NCI-H510A (cell line): ENCODE measurements at regions not wholly inside any gene's neighbourhood (a gene's known extent, or its start where the extent isn't known, plus 50 kb on each side); places are given as distances from the start of the nearest gene placed in this dataset.

Experiments used
- DNase-seq: peaks from one replicate; lab custom pipeline; 2025; lab: John Stamatoyannopoulos, UW

GRCh38 chr15:70473581-70474370 is 289.6 kb downstream of the UACA start:
- DNase-seq = no peak

- DNase-seq = no peak
Measured at GRCh38 chr15:70471517-70471916, 291.8 kb downstream of the UACA start.

GRCh38 chr15:70470556-70471191 is 292.7 kb downstream of the UACA start:
- DNase-seq = no peak

- no peak for DNase-seq
Measured at GRCh38 chr15:70469651-70470555, 293.5 kb downstream of the UACA start.

- no peak for DNase-seq
Measured at GRCh38 chr15:70469182-70469581, 294.2 kb downstream of the UACA start.

- no peak for DNase-seq
Measured at GRCh38 chr15:70466895-70467529, 296.3 kb downstream of the UACA start.

GRCh38 chr15:70466305-70466704 is 297.1 kb downstream of the UACA start:
- DNase-seq = no peak

GRCh38 chr15:70465812-70466211 is 297.5 kb downstream of the UACA start:
- DNase-seq = no peak

GRCh38 chr15:70463453-70463834 is 299.9 kb downstream of the UACA start:
- DNase-seq = no peak

GRCh38 chr15:70461992-70462391 is 301.4 kb downstream of the UACA start:
- no peak for DNase-seq

- DNase-seq = no peak
Measured at GRCh38 chr15:70461017-70461416, 302.3 kb downstream of the UACA start.

GRCh38 chr15:70459312-70459711 is 304.0 kb downstream of the UACA start:
- no peak for DNase-seq

GRCh38 chr15:70453766-70454165 is 309.6 kb downstream of the UACA start:
- no peak for DNase-seq

- DNase-seq = no peak
Measured at GRCh38 chr15:70453238-70453637, 310.1 kb downstream of the UACA start.

- DNase-seq = peak; percentile 69
Measured at GRCh38 chr15:70451821-70452653, 311.3 kb downstream of the UACA start.

- DNase-seq = no peak
Measured at GRCh38 chr15:70450142-70450443, 313.3 kb downstream of the UACA start.

- DNase-seq = no peak
Measured at GRCh38 chr15:70449311-70450141, 313.8 kb downstream of the UACA start.

- no peak for DNase-seq
Measured at GRCh38 chr15:70447928-70448698, 315.2 kb downstream of the UACA start.

GRCh38 chr15:70447521-70447920 is 315.8 kb downstream of the UACA start:
- DNase-seq = no peak

- no peak for DNase-seq
Measured at GRCh38 chr15:70447081-70447480, 316.3 kb downstream of the UACA start.
